Kidney (tissue), 13 donors: ENCODE measurements at regions not wholly inside any gene's neighbourhood (a gene's known extent, or its start where the extent isn't known, plus 50 kb on each side); places are given as distances from the start of the nearest gene placed in this dataset.

Source experiments
- DNase-seq, 5 donors: peaks; one replicate each; pipeline ENCODE4 v3.0.0-alpha.2; 2013 to 2020
- FAIRE-seq: peaks from 2 replicates; lab custom pipeline; 2012; peaks lifted over from hg19 to GRCh38; lab: Jason Lieb, UNC
- H3K27ac ChIP-seq, 2 donors: one replicate each; pipeline ENCODE4 v1.7.0; 2013; ENCODE audit warnings: low read depth in 2 of 2, low read length in 2 of 2, inconsistent platforms in 1 of 2
- H3K27me3 ChIP-seq: one replicate; pipeline ENCODE4 v1.7.1; 2013; ENCODE audit warnings: low read length, inconsistent platforms; ENCODE audit not compliant: control insufficient read depth, insufficient read depth
- H3K36me3 ChIP-seq, 3 donors: one replicate each; pipeline versions ENCODE4 v1.7.0 to v1.7.1; 2013; ENCODE audit warnings: low read length in 3 of 3, control low read depth in 1 of 3, inconsistent platforms in 1 of 3; ENCODE audit not compliant: insufficient read depth in 3 of 3, control insufficient read depth in 2 of 3
- H3K4me1 ChIP-seq, 3 donors: one replicate each; pipeline versions ENCODE4 v1.7.0 to v1.7.1; 2013; ENCODE audit warnings: low read length in 3 of 3, inconsistent platforms in 1 of 3, low read depth in 1 of 3; ENCODE audit not compliant: control insufficient read depth in 2 of 3, insufficient read depth in 2 of 3
- H3K4me3 ChIP-seq, 3 donors: one replicate each; pipeline versions ENCODE4 v1.7.0 to v1.8.1; 2013; ENCODE audit warnings: low read length in 3 of 3, control low read depth in 1 of 3, inconsistent platforms in 1 of 3
- H3K9ac ChIP-seq, 3 donors: one replicate each; pipeline versions ENCODE4 v1.7.0 to v1.7.1; 2013; ENCODE audit warnings: low read length in 3 of 3, control low read depth in 1 of 3, inconsistent platforms in 1 of 3
- H3K9me3 ChIP-seq, 3 donors: one replicate each; pipeline versions ENCODE4 v1.7.0 to v1.7.1; 2013; ENCODE audit warnings: low read length in 3 of 3, control low read depth in 1 of 3, inconsistent platforms in 1 of 3; ENCODE audit not compliant: control insufficient read depth in 2 of 3, insufficient read depth in 1 of 3
- intact Hi-C: fragments of 100-400 bp; cut with DNase I; formaldehyde crosslinking; loops from one replicate; pipeline ENCODE4 v1.11.1; 2022
- TF ChIP-seq, protein P1 (sequence below): IDR thresholded peaks from 3 replicates; pipeline ENCODE4 v1.5.1; 2012; ENCODE audit warnings: mild to moderate bottlenecking, moderate library complexity, borderline replicate concordance; ENCODE audit not compliant: insufficient read depth; ENCODE audit errors: extremely low read depth
- donor health status: control.
- donor health status: control.
- donor health status: control.
- donor health status: control.
- donor health status: control.
- donor health status: DM: yes; HTN: yes; CAD: no.
- donor health status: Normal renal cell carcinoma (clear cell type).

DNA sequence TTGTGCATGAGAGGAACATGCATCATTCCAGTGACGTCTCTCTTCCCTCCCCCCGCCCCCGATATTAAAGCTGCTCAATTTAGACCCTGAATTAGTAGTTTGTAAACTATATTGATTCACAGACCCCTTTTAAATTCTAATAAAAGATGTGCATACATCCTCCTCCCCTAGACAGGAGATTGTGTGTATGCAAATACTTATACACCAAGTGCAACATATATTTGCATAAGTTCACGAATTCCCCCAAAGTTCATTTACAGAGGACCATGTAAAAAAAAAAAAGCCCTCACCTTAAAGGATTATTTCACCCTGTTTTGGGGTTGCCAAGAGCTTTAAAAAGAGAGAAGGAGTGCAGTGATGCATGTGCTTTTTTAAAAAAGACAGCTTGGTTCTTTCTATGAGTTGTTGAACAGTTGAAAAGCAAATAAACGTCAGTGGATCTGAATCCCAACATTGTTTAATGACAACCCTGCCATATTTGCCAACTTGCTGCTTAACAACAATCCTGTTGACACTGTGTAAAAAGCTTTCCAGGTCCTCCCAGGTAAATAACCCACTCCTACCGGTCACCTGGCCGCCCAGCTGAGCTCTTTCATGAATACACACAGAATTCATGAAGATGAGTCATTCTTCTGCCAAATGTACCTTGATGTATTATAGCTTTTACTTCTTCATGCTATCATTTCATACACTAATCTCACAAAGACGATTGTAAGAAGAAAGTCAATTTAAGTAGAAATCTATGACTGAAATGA lies 211.5 kb downstream of the IKZF2 start:
- TF ChIP-seq, protein P1, sequence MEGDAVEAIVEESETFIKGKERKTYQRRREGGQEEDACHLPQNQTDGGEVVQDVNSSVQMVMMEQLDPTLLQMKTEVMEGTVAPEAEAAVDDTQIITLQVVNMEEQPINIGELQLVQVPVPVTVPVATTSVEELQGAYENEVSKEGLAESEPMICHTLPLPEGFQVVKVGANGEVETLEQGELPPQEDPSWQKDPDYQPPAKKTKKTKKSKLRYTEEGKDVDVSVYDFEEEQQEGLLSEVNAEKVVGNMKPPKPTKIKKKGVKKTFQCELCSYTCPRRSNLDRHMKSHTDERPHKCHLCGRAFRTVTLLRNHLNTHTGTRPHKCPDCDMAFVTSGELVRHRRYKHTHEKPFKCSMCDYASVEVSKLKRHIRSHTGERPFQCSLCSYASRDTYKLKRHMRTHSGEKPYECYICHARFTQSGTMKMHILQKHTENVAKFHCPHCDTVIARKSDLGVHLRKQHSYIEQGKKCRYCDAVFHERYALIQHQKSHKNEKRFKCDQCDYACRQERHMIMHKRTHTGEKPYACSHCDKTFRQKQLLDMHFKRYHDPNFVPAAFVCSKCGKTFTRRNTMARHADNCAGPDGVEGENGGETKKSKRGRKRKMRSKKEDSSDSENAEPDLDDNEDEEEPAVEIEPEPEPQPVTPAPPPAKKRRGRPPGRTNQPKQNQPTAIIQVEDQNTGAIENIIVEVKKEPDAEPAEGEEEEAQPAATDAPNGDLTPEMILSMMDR: no peak
- Histone ChIP-seq H3K4me3 (no peak overlapping the region), H3K27ac (no peak overlapping the region), H3K36me3 (no peaks in the 10 kb centered on the region), H3K9ac (no peak overlapping the region), H3K9me3 (no peaks in the 10 kb centered on the region), H3K4me1 (peaks cover 0 to 3% (median 0%) of the 10 kb centered on the region in 3 donors), H3K27me3 (no peaks in the 10 kb centered on the region)
- intact Hi-C loops: no loop called here
- DNase-seq (peak in 1 of 5 donors; percentile 73), FAIRE-seq (no peak)

DNA sequence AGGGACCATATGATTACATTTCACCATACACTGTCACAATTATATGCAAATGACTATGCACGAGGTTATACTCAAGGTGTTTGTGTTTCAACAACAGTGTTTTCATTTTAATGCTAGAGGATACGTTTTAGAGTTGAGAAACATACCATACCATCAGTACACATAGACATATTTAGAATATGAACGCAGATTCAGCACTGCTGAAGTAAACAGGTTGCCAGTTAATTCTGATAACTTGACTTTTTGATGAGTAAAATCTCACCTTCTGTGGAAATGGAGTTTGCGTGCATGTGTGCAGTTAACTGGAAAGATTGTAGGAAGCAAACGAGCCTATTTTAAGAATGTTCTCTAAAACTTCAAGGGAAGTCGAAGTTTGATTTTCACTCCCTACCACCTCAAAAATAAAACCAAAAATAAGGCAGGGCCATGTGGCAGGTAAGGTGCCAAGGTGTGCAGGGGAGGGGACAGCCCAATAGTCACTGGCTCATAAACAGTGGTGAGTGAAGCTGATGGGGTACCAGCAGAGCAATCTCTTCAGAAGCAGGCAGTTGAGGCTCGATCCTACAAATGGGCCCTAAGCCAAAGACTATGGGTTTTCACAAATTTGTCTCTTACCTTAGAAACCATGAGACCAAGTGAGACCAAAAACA lies 213.1 kb downstream of the IKZF2 start:
- Histone ChIP-seq H3K27ac (no peak overlapping the region), H3K4me1 (peaks cover 0 to 3% (median 0%) of the 10 kb centered on the region in 3 donors), H3K9me3 (no peaks in the 10 kb centered on the region), H3K36me3 (no peaks in the 10 kb centered on the region), H3K4me3 (no peak overlapping the region), H3K27me3 (no peaks in the 10 kb centered on the region), H3K9ac (no peak overlapping the region)
- intact Hi-C loops: no loop called here
- no peak for DNase-seq
- no peak for FAIRE-seq
- TF ChIP-seq, protein P1: no peak

DNA sequence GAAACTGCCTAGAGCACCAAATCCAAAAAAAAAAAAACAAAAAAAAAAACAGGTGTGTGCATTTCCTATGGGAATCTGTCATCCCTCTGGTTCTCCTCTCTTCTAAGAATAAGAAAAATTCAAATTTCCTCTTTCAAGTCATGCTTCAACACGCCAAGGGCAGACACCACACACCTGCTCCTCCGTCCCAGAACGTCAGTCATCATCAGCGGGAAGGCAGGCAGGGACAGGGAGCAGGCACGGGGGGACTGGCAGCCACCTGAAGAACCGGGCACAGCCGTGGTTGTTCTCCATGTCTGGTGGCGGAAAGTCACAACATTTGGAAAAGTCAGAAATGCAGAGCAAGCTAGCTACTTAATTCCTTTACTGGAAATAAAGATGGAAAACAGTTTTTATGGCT lies 214.8 kb downstream of the IKZF2 start:
- no peaks in the 10 kb centered on the region for H3K9me3 ChIP-seq
- H3K36me3 ChIP-seq: no peaks in the 10 kb centered on the region
- H3K27me3 ChIP-seq: no peaks in the 10 kb centered on the region
- DNase-seq: no peak
- intact Hi-C loops: no loop called here
- TF ChIP-seq, protein P1: no peak
- H3K4me1 ChIP-seq: peaks cover 0 to 2% (median 0%) of the 10 kb centered on the region in 3 donors
- H3K27ac ChIP-seq: no peak overlapping the region
- FAIRE-seq: no peak
- H3K9ac ChIP-seq: no peak overlapping the region
- no peak overlapping the region for H3K4me3 ChIP-seq
